Breast epithelium (tissue), 3 donors: ENCODE measurements at regions not wholly inside any gene's neighbourhood (a gene's known extent, or its start where the extent isn't known, plus 50 kb on each side); places are given as distances from the start of the nearest gene placed in this dataset.

ENCODE experiments used
- POLR2A ChIP-seq: fragments of 450-650 bp; IDR thresholded peaks from one replicate; pipeline ENCODE4 v1.6.1; 2016; ENCODE audit warnings: antibody characterized with exemption, mild to moderate bottlenecking, moderate library complexity
- TF ChIP-seq, protein P1 (sequence below), 3 donors: fragments of 450-650 bp; IDR thresholded peaks; one replicate each; pipeline ENCODE4 v1.5.1; 2016 to 2017; ENCODE audit warnings: antibody characterized with exemption in 3 of 3, mild to moderate bottlenecking in 3 of 3, moderate library complexity in 3 of 3

DNA sequence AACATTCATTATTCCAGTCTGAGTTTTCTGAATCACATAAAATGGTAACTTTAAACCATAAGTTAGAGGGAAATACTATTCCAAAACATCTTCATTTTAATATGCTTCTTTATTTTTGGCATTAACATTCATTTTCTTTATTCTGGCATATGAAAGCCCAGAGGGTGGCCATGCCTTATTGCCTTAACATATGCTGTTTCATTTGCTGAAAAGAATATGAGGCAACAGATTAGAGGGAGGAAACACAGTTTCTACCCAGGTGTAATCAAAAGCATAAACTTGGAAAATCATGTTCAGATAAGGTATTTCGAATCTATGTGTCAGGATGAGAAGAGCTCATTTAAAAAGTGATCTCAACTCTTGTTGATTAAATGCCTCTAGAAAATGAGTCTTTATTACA, 379.9 kb upstream of the DSEL start:
- TF ChIP-seq, protein P1, sequence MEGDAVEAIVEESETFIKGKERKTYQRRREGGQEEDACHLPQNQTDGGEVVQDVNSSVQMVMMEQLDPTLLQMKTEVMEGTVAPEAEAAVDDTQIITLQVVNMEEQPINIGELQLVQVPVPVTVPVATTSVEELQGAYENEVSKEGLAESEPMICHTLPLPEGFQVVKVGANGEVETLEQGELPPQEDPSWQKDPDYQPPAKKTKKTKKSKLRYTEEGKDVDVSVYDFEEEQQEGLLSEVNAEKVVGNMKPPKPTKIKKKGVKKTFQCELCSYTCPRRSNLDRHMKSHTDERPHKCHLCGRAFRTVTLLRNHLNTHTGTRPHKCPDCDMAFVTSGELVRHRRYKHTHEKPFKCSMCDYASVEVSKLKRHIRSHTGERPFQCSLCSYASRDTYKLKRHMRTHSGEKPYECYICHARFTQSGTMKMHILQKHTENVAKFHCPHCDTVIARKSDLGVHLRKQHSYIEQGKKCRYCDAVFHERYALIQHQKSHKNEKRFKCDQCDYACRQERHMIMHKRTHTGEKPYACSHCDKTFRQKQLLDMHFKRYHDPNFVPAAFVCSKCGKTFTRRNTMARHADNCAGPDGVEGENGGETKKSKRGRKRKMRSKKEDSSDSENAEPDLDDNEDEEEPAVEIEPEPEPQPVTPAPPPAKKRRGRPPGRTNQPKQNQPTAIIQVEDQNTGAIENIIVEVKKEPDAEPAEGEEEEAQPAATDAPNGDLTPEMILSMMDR (IDR thresholded peaks at IDR 0.05), result no peak
- no peak for TF ChIP-seq POLR2A
